ENCODE measurements at regions not wholly inside any gene's neighbourhood (a gene's known extent, or its start where the extent isn't known, plus 50 kb on each side); places are given as distances from the start of the nearest gene placed in this dataset.

- TF ChIP-seq CTCF (IDR thresholded peaks at IDR 0.05; ENCODE audit: low read depth, low read length): no peak
- no peak overlapping the region for H3K4me3 ChIP-seq (ENCODE audit: low read depth, low read length)
- H3K9me3 ChIP-seq: no peaks in the 10 kb centered on the region
- no peaks in the 10 kb centered on the region for H3K36me3 ChIP-seq
- H3K27me3 ChIP-seq: no peaks in the 10 kb centered on the region
- H3K4me1 ChIP-seq: no peaks in the 10 kb centered on the region
- no peak for DNase-seq
These were observed 904.3 kb downstream of the METTL15 start for GRCh38 chr11:29012507-29012906.

GRCh38 chr11:29009426-29009825 lies 901.2 kb downstream of the METTL15 start:
- no peak for DNase-seq
- Histone ChIP-seq H3K4me1 (no peaks in the 10 kb centered on the region), H3K27me3 (no peaks in the 10 kb centered on the region), H3K4me3 (ENCODE audit: low read depth, low read length) (no peak overlapping the region), H3K9me3 (no peaks in the 10 kb centered on the region), H3K36me3 (no peaks in the 10 kb centered on the region)
- TF ChIP-seq CTCF (IDR thresholded peaks at IDR 0.05; ENCODE audit: low read depth, low read length): no peak

- no peak overlapping the region for H3K4me3 ChIP-seq (ENCODE audit: low read depth, low read length)
- no peaks in the 10 kb centered on the region for H3K36me3 ChIP-seq
- no peaks in the 10 kb centered on the region for H3K4me1 ChIP-seq
- TF ChIP-seq CTCF (IDR thresholded peaks at IDR 0.05; ENCODE audit: low read depth, low read length): no peak
- no peak for DNase-seq
- H3K9me3 ChIP-seq: no peaks in the 10 kb centered on the region
- H3K27me3 ChIP-seq: no peaks in the 10 kb centered on the region
These were observed 900.3 kb downstream of the METTL15 start for GRCh38 chr11:29008481-29008880.

GRCh38 chr11:29006668-29007067 lies 898.5 kb downstream of the METTL15 start:
- Histone ChIP-seq H3K27me3 (no peaks in the 10 kb centered on the region), H3K36me3 (no peaks in the 10 kb centered on the region), H3K9me3 (no peaks in the 10 kb centered on the region), H3K4me3 (ENCODE audit: low read depth, low read length) (no peak overlapping the region), H3K4me1 (no peaks in the 10 kb centered on the region)
- TF ChIP-seq CTCF (IDR thresholded peaks at IDR 0.05; ENCODE audit: low read depth, low read length): no peak
- DNase-seq: no peak

GRCh38 chr11:29005401-29005980 lies 897.3 kb downstream of the METTL15 start:
- Histone ChIP-seq H3K9me3 (no peaks in the 10 kb centered on the region), H3K27me3 (no peaks in the 10 kb centered on the region), H3K4me3 (ENCODE audit: low read depth, low read length) (no peak overlapping the region), H3K4me1 (peaks cover 4% of the 10 kb centered on the region), H3K36me3 (no peaks in the 10 kb centered on the region)
- TF ChIP-seq CTCF (IDR thresholded peaks at IDR 0.05; ENCODE audit: low read depth, low read length): no peak
- DNase-seq: peak; percentile 5

GRCh38 chr11:29002816-29003215 lies 894.6 kb downstream of the METTL15 start:
- DNase-seq: no peak
- TF ChIP-seq CTCF (IDR thresholded peaks at IDR 0.05; ENCODE audit: low read depth, low read length): no peak

More at GRCh38 chr11:29002816-29003215, 894.6 kb downstream of the METTL15 start:
- no peak overlapping the region for H3K4me3 ChIP-seq (ENCODE audit: low read depth, low read length)
- H3K9me3 ChIP-seq: no peaks in the 10 kb centered on the region
- H3K36me3 ChIP-seq: no peaks in the 10 kb centered on the region
- peaks cover 4% of the 10 kb centered on the region for H3K4me1 ChIP-seq
- H3K27me3 ChIP-seq: no peaks in the 10 kb centered on the region

Data from BE2C (cell line).